ENCODE measurements at regions not wholly inside any gene's neighbourhood (a gene's known extent, or its start where the extent isn't known, plus 50 kb on each side); places are given as distances from the start of the nearest gene placed in this dataset.

DNA sequence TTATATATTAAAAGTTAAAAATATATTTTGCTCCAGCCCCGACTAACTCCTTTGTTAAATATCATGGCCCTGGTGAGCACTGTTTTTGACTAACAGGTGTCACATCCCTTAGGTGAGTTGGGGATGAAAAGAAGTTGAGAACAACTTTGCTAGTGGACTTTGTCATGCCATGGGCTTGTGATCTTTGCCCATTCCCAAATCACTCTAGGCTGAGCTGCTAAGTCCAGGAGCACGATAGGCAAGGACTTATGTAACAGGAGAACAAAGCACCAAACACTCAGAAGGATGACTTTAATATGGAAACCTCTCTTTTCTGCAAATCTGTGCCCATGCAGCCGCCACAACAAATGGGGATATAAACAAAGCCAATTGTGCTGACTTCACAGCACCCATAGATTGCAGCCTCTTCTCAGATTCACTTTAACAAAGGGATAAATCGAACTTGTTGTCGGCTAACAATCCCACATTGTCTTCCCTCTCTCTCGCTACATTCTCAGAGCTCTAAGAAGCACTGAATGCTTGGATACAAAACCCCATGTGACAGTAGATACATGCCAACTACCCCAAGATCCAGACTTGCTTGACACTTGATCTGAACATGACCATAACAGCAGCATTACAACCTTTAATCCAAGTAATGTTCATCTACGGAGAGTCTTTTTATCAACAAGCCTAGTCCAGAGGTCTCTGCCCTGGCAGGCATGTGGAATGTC is 86.8 kb upstream of the CD180 start:
- WGBS (ENCODE audit: missing lambda C conversion rate), result 51% methylated on average over 7 of the region's 7 CpGs
- Histone ChIP-seq H3K9me3 (no peaks in the 10 kb centered on the region), H3K27ac (no peak overlapping the region), H3K4me2 (no peak overlapping the region), H3K4me3 (no peak overlapping the region), H3K4me1 (no peaks in the 10 kb centered on the region)
- TF ChIP-seq RCOR1 (IDR thresholded peaks at IDR 0.05; ENCODE audit: low read depth, low read length) (no peak), HOXB5 (CRISPR knock-in tag; IDR thresholded peaks at IDR 0.05) (no peak), TP53 (CRISPR knock-in tag; IDR thresholded peaks at IDR 0.05) (no peak), NPAS2 (CRISPR knock-in tag; IDR thresholded peaks at IDR 0.05; ENCODE audit: borderline replicate concordance) (no peak), ZSCAN20 (CRISPR knock-in tag; IDR thresholded peaks at IDR 0.05) (no peak)
- TF ChIP-seq, protein P1, sequence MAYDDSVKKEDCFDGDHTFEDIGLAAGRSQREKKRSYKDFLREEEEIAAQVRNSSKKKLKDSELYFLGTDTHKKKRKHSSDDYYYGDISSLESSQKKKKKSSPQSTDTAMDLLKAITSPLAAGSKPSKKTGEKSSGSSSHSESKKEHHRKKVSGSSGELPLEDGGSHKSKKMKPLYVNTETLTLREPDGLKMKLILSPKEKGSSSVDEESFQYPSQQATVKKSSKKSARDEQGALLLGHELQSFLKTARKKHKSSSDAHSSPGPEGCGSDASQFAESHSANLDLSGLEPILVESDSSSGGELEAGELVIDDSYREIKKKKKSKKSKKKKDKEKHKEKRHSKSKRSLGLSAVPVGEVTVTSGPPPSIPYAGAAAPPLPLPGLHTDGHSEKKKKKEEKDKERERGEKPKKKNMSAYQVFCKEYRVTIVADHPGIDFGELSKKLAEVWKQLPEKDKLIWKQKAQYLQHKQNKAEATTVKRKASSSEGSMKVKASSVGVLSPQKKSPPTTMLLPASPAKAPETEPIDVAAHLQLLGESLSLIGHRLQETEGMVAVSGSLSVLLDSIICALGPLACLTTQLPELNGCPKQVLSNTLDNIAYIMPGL (CRISPR knock-in tag; IDR thresholded peaks at IDR 0.05; ENCODE audit: borderline replicate concordance), result no peak
- TF ChIP-seq, protein P2, sequence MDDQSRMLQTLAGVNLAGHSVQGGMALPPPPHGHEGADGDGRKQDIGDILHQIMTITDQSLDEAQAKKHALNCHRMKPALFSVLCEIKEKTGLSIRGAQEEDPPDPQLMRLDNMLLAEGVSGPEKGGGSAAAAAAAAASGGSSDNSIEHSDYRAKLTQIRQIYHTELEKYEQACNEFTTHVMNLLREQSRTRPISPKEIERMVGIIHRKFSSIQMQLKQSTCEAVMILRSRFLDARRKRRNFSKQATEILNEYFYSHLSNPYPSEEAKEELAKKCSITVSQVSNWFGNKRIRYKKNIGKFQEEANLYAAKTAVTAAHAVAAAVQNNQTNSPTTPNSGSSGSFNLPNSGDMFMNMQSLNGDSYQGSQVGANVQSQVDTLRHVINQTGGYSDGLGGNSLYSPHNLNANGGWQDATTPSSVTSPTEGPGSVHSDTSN (IDR thresholded peaks at IDR 0.05), result no peak
- TF ChIP-seq, protein P3, sequence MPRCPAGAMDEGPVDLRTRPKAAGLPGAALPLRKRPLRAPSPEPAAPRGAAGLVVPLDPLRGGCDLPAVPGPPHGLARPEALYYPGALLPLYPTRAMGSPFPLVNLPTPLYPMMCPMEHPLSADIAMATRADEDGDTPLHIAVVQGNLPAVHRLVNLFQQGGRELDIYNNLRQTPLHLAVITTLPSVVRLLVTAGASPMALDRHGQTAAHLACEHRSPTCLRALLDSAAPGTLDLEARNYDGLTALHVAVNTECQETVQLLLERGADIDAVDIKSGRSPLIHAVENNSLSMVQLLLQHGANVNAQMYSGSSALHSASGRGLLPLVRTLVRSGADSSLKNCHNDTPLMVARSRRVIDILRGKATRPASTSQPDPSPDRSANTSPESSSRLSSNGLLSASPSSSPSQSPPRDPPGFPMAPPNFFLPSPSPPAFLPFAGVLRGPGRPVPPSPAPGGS (IDR thresholded peaks at IDR 0.05), result no peak
- DNase-seq (ENCODE audit: low read depth in 1 of 2, low spot score in 1 of 2), result no peak
- POLR2A ChIA-PET, result no interaction called here
- ATAC-seq, result no peak
- CTCF ChIA-PET, result interaction anchor here (0.8 kb wide), 1 partner anchor 21 kb away, joined by 3 read pairs; no protein-coding TSS in a partner anchor
- no peak for FAIRE-seq

DNA sequence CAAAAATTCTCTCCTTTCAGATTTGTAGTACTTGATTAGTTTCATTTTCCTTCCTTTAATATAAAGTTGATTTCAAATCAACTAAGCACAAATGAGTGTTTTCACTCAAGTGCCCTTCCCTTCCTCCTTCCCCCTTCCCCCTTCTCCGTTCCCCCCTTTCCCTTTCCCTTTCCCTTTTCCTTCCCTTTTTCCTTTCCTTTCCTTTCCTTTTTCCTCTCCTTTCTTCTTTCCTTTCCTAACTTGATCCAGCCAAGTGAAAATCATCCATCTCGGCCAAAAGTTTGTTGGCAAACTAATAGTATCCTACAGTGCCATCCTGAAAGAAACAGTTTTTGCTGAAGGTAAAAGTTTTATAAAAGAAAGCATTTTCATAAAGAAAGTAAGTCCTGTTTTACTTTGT is 85.3 kb upstream of the CD180 start:
- CTCF ChIA-PET, result no interaction called here
- POLR2A ChIA-PET, result no interaction called here
- WGBS (ENCODE audit: missing lambda C conversion rate), result 41% methylated on average over 2 of the region's 2 CpGs
- TF ChIP-seq KDM1A (IDR thresholded peaks at IDR 0.05; ENCODE audit: low read depth) (no peak), ZSCAN20 (CRISPR knock-in tag; IDR thresholded peaks at IDR 0.05) (no peak), HEYL (CRISPR knock-in tag; IDR thresholded peaks at IDR 0.05) (no peak), HOXB13 (CRISPR knock-in tag; IDR thresholded peaks at IDR 0.05; ENCODE audit: low read depth) (no peak), POLR2A (IDR thresholded peaks at IDR 0.05; ENCODE audit: low read length) (no peak), ZC3H11A (IDR thresholded peaks at IDR 0.05) (no peak), ZFP36 (IDR thresholded peaks at IDR 0.05; ENCODE audit: borderline replicate concordance, partially characterized antibody) (no peak), EHF (CRISPR knock-in tag; IDR thresholded peaks at IDR 0.05) (no peak)
- TF ChIP-seq, protein P1 (CRISPR knock-in tag; IDR thresholded peaks at IDR 0.05; ENCODE audit: borderline replicate concordance), result no peak
- TF ChIP-seq, protein P4, sequence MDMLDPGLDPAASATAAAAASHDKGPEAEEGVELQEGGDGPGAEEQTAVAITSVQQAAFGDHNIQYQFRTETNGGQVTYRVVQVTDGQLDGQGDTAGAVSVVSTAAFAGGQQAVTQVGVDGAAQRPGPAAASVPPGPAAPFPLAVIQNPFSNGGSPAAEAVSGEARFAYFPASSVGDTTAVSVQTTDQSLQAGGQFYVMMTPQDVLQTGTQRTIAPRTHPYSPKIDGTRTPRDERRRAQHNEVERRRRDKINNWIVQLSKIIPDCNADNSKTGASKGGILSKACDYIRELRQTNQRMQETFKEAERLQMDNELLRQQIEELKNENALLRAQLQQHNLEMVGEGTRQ (IDR thresholded peaks at IDR 0.05), result no peak
- H3K27ac ChIP-seq, result no peak overlapping the region
- H3K4me3 ChIP-seq, result no peak overlapping the region
- H3K4me2 ChIP-seq, result no peak overlapping the region
- ATAC-seq (no peak), FAIRE-seq (no peak), DNase-seq (ENCODE audit: low read depth in 1 of 2, low spot score in 1 of 2) (no peak)
- H3K9me3 ChIP-seq, result no peaks in the 10 kb centered on the region
- no peaks in the 10 kb centered on the region for H3K4me1 ChIP-seq
